ENCODE measurements at regions not wholly inside any gene's neighbourhood (a gene's known extent, or its start where the extent isn't known, plus 50 kb on each side); places are given as distances from the start of the nearest gene placed in this dataset.
A peak's percentile ranks its signal among the peaks of the same experiment; 100 is the strongest.

- Histone ChIP-seq H3K4me1 (no peaks in the 10 kb centered on the region), H3K27me3 (no peaks in the 10 kb centered on the region), H3K27ac (no peak overlapping the region), H3K9me3 (no peaks in the 10 kb centered on the region), H3K4me3 (no peak overlapping the region), H3K36me3 (no peaks in the 10 kb centered on the region)
- intact Hi-C loops (cut with DNase I; ENCODE audit: low total_unique reads) = no loop called here
- peak in 2 of 4 experiments; percentile 14 to 18 for TF ChIP-seq CTCF (IDR thresholded peaks at IDR 0.05)
- no peak for TF ChIP-seq POLR2A (IDR thresholded peaks at IDR 0.05)
- no peak for DNase-seq
These were observed 287.2 kb downstream of the CGGBP1 start for GRCh38 chr3:87771337-87772192.

- DNase-seq = no peak
- intact Hi-C loops (cut with DNase I; ENCODE audit: low total_unique reads) = no loop called here
- TF ChIP-seq POLR2A (IDR thresholded peaks at IDR 0.05) (no peak), CTCF (IDR thresholded peaks at IDR 0.05) (no peak)
- Histone ChIP-seq H3K9me3 (no peaks in the 10 kb centered on the region), H3K36me3 (no peaks in the 10 kb centered on the region), H3K4me3 (no peak overlapping the region), H3K27me3 (no peaks in the 10 kb centered on the region), H3K27ac (no peak overlapping the region), H3K4me1 (no peaks in the 10 kb centered on the region)
These were observed 292.1 kb downstream of the CGGBP1 start for GRCh38 chr3:87766721-87767120.

- Histone ChIP-seq H3K9me3 (no peaks in the 10 kb centered on the region), H3K4me3 (no peak overlapping the region), H3K36me3 (no peaks in the 10 kb centered on the region), H3K27me3 (no peaks in the 10 kb centered on the region), H3K4me1 (no peaks in the 10 kb centered on the region), H3K27ac (no peak overlapping the region)
- TF ChIP-seq POLR2A (IDR thresholded peaks at IDR 0.05) (no peak), CTCF (IDR thresholded peaks at IDR 0.05) (no peak)
- intact Hi-C loops (cut with DNase I; ENCODE audit: low total_unique reads) = no loop called here
- no peak for DNase-seq
These were observed 293.5 kb downstream of the CGGBP1 start for GRCh38 chr3:87765256-87765655.

- intact Hi-C loops (cut with DNase I; ENCODE audit: low total_unique reads) = no loop called here
- Histone ChIP-seq H3K27me3 (no peaks in the 10 kb centered on the region), H3K36me3 (no peaks in the 10 kb centered on the region), H3K9me3 (no peaks in the 10 kb centered on the region), H3K4me1 (no peaks in the 10 kb centered on the region), H3K27ac (no peak overlapping the region), H3K4me3 (no peak overlapping the region)
- DNase-seq = no peak
- TF ChIP-seq POLR2A (IDR thresholded peaks at IDR 0.05) (no peak), CTCF (IDR thresholded peaks at IDR 0.05) (no peak)
These were observed 297.0 kb downstream of the CGGBP1 start for GRCh38 chr3:87761795-87762194.

- Histone ChIP-seq H3K27ac (no peak overlapping the region), H3K4me1 (no peaks in the 10 kb centered on the region), H3K36me3 (no peaks in the 10 kb centered on the region), H3K9me3 (no peaks in the 10 kb centered on the region), H3K27me3 (no peaks in the 10 kb centered on the region), H3K4me3 (no peak overlapping the region)
- TF ChIP-seq POLR2A (IDR thresholded peaks at IDR 0.05) (no peak), CTCF (IDR thresholded peaks at IDR 0.05) (no peak)
- DNase-seq = no peak
- intact Hi-C loops (cut with DNase I; ENCODE audit: low total_unique reads) = no loop called here
These were observed 297.5 kb downstream of the CGGBP1 start for GRCh38 chr3:87761341-87761740.
